GM06990 (cell line): ENCODE measurements at regions not wholly inside any gene's neighbourhood (a gene's known extent, or its start where the extent isn't known, plus 50 kb on each side); places are given as distances from the start of the nearest gene placed in this dataset.

Experiments used
- DNase-seq: peaks from one replicate; pipeline ENCODE4 v3.0.0-alpha.2; 2011; ENCODE audit not compliant: insufficient read length; ENCODE audit errors: extremely low read depth
- H3K27me3 ChIP-seq: replicated peaks from 2 replicates; pipeline ENCODE4 v1.6.0; 2011; ENCODE audit warnings: low read length; ENCODE audit not compliant: control insufficient read depth, insufficient read depth
- H3K36me3 ChIP-seq: 2 replicates; pipeline ENCODE4 v1.5.1; 2011; ENCODE audit warnings: low read length; ENCODE audit not compliant: control insufficient read depth, insufficient read depth
- H3K4me3 ChIP-seq: replicated peaks from 2 replicates; pipeline ENCODE4 v1.5.1; 2011; ENCODE audit warnings: low read depth, mild to moderate bottlenecking, control low read depth, low read length
- CTCF ChIP-seq: IDR thresholded peaks from 2 replicates; pipeline ENCODE4 v1.5.1; 2011; ENCODE audit warnings: low read length, control low read depth, mild to moderate bottlenecking, inconsistent platforms; ENCODE audit not compliant: insufficient read depth, poor library complexity, severe bottlenecking

- no peaks in the 10 kb centered on the region for H3K27me3 ChIP-seq
- no peak for TF ChIP-seq CTCF
- no peak for DNase-seq
- H3K4me3 ChIP-seq = no peak overlapping the region
- no peaks in the 10 kb centered on the region for H3K36me3 ChIP-seq
Measured at GRCh38 chr1:29631361-29631760, 395.0 kb downstream of the PTPRU start.

GRCh38 chr1:29630756-29631155 lies 394.4 kb downstream of the PTPRU start:
- H3K4me3 ChIP-seq = no peak overlapping the region
- no peaks in the 10 kb centered on the region for H3K27me3 ChIP-seq
- H3K36me3 ChIP-seq = no peaks in the 10 kb centered on the region
- no peak for DNase-seq
- no peak for TF ChIP-seq CTCF

GRCh38 chr1:29629814-29630516 lies 393.6 kb downstream of the PTPRU start:
- no peaks in the 10 kb centered on the region for H3K27me3 ChIP-seq
- no peak overlapping the region for H3K4me3 ChIP-seq
- TF ChIP-seq CTCF = no peak
- no peaks in the 10 kb centered on the region for H3K36me3 ChIP-seq
- DNase-seq = no peak

GRCh38 chr1:29629401-29629800 lies 393.1 kb downstream of the PTPRU start:
- TF ChIP-seq CTCF = no peak
- Histone ChIP-seq H3K27me3 (no peaks in the 10 kb centered on the region), H3K36me3 (no peaks in the 10 kb centered on the region), H3K4me3 (no peak overlapping the region)
- DNase-seq = no peak

- TF ChIP-seq CTCF = no peak
- H3K27me3 ChIP-seq = no peaks in the 10 kb centered on the region
- H3K36me3 ChIP-seq = no peaks in the 10 kb centered on the region
- H3K4me3 ChIP-seq = no peak overlapping the region
- DNase-seq = no peak
Measured at GRCh38 chr1:29628190-29628589, 391.9 kb downstream of the PTPRU start.

GRCh38 chr1:29626726-29627125 lies 390.4 kb downstream of the PTPRU start:
- no peaks in the 10 kb centered on the region for H3K36me3 ChIP-seq
- no peak overlapping the region for H3K4me3 ChIP-seq
- H3K27me3 ChIP-seq = no peaks in the 10 kb centered on the region; the same call in 1 of the 2 replicates
- DNase-seq = no peak
- TF ChIP-seq CTCF = no peak
